HG03097 (cell line): ENCODE measurements at regions not wholly inside any gene's neighbourhood (a gene's known extent, or its start where the extent isn't known, plus 50 kb on each side); places are given as distances from the start of the nearest gene placed in this dataset.

Source experiments
- ATAC-seq: cut with Tn5 transposase; IDR thresholded peaks from one replicate; pipeline ENCODE4 v1.9.1; 2021; ENCODE audit not compliant: unreplicated experiment, low FRiP score

DNA sequence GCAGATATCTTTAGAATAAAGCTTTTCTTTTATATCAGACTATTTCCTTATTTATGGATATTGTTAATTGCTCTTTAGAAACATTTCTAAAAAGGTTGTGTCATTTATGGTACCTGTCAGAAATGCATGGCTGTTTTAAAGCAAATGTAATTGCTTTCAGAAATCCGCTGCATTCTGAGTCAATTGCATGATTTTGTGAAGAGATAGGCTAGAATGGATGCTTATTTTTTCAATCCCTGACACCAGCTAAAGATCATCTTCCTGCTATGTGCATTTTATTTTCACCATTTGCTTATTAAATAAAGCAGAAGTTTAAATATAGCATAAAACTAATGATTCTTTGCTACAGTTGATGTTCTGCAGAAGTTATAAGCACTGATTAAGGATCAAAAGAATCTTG is 170.2 kb upstream of the C9orf72 start:
- ATAC-seq: no peak

DNA sequence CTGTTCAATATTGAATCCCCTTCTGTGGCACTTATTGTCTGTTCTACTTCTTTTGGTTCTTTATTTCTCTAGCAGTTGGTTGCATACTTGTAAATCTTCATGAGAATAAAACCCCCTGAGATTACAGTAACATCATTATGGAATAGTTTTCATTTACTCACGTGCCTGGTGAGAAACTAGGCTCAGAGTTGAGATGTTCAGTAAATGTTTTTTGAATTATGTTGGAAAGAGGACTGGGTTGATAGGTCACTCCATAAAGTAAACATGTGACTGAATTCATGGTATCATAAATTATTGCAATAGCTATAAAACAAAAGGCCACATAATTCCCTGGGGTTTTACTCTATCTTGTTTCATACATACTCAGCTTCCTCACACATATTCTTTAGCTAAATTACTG is 174.2 kb upstream of the C9orf72 start:
- no peak for ATAC-seq

DNA sequence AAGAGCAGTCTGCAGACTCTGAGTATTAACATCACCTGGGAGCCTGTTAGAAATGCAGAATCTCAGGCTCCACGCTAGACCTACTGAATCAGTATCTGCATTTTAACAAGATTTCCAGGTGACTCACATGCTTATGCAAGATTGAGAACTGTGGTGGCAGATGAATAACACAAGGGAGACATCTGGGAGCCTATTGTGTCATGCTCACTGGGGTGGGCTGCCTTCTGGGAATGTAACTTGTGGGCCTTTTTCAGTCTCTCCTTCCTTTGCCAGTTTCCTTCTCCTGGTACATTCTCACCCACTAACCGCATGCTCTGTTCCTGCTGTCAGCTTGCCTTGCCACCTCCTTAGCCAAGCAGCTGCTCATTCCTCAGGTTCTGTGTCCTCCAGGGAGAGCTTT is 176.6 kb upstream of the C9orf72 start:
- no peak for ATAC-seq

DNA sequence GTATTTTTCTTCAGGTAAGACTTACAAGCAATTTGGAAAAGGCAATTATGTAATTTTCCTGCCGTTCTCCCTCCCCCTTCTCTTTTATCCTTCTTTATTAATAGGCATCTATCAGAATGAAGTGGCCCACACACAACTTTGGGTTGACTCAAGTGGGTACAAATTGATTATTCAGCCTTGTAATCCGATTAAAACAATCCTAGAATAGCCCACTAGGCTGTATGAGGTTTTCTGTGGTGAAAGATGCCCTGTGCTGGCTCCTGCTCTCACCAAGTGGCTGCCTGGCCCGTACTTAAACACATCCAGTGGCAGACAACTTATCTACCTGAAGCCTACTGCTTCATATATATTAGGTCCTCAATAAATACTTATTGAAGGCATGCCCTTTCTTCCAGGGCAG is 177.3 kb upstream of the C9orf72 start:
- no peak for ATAC-seq

DNA sequence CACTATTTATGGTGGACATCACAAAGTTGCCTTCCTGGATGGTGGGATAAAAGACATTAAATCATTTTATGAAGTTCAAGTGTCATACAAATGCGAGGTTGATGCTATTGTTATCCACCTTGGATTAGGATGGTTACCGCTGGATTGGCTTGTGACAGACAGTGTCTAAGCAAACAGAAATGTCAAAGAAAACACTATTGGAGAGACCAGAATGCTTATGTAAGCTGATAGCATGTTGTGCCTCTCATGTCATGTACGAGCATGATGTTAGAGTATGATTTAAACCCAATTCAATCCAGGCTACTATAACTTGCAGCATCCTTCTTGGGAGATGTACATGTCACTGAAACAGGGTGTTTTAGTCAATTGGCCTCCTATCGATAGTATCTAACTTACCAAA is 178.8 kb upstream of the C9orf72 start:
- ATAC-seq: no peak

DNA sequence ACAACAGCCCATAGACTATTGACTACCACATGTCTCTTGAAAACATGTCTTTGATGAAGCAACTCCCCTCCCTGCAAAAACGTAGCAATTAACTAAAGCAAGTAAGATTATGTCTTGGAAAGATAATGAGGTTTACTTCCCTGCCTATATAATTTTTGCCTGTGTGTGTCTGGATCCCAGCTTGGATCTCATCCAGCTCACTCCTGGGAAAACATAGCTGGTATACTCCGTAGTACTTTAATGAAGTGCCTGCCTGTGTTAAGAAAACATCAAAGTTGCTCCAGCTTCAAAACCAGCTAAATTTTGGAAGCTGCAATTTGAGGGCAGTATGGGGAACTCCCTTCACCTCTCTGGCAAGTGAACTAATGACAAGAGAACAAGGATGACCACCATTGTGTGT is 182.6 kb upstream of the C9orf72 start:
- no peak for ATAC-seq

DNA sequence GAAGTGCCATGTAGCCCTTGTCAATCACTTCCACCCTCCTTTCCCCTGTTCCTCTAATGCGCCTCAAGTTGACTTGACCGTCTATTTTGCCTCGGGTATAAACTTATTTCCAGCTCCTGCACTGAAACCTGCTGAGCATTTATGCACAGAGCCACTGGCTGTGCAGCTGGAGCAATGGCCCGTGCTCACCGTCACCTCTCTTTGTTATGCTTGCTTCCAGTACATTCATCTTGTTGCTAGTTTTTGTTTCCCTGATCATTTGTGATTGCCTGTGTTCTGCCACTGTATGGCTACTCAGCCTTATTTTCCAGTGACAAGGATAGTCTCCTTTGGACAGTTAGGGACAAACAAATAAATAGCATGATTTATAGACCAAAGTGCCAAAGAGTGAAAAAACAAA is 183.1 kb upstream of the C9orf72 start:
- ATAC-seq: no peak

DNA sequence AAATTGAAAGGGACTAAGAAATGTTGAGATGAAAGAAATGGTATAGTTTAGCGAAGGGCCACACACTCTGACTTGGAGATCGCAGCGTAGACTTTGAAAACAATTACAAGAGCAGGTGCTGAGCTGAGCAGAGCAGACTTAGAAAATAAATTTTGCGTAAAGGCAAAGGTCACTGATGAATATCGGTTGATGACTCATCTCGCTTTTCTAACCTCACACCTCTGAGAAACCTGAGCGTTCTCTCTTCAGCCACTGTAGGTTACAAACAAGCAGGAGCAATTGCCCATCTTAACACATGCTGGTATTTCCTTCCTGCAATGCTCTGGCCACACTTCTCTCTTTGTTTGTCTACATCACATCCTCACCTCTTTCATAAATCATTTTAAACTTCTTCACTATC is 190.6 kb upstream of the C9orf72 start:
- no peak for ATAC-seq

DNA sequence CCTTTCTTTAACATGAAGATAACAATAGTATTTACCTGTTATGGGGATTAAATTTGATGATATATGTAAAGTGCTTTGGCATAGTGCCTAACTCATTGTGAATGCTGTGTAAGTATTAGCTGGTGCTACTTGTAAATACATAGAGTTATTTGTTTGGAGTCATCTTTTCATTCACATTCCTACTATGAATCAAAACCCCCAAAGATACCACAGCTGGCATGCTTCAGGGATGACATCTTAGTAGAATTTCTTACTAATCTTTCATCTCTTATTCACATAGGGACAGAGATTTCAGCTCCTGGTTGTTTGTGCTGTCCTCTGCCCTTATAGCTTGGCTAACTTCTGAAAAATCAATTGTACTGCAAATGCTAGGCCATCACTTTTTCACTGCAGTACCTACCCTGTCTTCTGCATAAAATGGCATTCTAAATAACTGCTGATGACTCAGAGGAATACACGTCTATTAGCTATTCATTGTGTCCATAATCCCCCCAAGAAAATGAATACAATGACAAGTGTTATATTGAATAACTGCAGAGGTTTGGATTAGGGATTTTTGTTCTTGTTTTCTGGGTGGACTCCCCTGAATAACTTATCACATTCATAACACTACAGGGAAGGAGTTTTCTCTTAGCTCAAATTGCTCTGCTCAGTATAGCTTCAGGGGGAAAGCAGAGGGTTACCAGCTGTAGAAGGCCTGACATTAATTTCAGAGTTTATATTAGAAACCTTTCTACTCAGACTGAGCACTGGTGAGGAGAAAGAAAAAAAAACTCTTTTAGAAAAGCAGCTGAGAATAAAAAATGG is 192.2 kb upstream of the C9orf72 start:
- ATAC-seq: no peak

DNA sequence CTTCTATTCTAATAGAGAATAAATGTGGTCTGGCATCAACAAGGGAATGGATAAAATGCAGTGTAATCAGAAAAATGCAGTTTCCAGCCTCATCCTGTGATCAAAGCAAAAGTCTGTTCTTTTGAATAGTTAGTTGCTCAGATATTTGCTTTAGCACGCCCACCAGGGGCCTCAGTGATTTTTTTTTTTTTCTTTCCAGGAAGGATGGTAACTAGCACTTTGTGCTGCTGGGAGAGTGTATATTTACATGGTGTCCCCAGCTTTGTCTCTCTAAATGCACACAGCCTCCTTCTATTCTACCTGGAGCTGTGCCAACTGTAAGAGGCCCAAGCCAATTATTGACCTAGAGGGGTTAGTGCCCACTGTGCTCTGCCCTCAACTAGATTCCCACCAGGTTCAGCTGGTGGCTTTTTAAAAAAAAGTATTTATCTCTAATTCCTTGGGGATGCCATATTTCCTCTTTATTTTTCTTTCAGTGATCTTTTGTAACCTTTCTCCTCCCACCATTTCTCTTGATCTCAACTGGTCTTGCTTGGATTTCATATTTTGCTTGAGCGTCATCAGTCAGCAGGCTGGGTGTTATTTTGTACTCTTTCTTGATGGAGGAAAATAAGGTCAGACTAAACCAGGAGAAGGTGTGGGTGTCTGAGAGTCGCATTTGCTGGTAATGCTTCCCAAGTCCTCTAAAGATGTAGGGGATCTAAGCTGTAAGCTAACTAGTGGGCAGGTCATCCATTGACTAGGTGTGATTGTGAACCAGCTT is 193.0 kb upstream of the C9orf72 start:
- no peak for ATAC-seq

DNA sequence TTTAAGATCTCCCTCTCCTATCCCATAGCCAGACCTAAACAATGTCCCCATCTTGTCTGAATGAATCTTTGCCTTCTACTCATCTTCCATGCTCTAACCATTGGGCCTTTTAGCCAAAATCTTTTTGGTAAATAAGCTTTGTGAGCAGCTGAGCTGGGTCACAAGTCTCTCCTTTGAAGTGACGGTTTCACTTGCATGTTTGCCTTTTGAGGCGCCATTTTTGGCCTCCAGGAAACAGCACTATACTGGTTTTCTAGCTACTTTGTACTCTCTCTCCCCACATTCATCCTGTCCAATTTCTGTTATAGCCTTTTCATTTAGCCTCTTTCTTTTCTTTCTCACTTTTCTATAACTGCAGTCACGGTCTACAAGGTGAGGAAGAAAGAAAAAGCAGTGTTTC is 195.5 kb upstream of the C9orf72 start:
- ATAC-seq: no peak

DNA sequence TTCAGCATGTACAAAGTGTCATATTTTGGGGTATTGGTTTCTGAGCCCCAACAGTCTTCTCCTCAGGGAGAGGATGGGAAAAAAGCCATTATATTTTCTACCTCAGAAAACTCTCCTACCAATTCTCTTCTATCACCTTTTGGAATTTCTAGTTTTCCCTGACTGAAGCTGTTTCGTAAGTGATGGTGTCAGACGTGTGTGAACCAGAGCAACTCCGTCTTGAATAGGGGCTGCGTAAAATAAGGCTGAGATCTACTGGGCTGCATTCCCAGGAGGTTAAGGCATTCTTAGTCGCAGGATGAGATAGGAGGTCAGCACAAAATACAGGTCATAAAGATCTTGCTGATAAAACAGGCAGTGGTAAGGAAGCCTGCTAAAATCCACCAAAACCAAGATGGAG is 197.3 kb upstream of the C9orf72 start:
- no peak for ATAC-seq

DNA sequence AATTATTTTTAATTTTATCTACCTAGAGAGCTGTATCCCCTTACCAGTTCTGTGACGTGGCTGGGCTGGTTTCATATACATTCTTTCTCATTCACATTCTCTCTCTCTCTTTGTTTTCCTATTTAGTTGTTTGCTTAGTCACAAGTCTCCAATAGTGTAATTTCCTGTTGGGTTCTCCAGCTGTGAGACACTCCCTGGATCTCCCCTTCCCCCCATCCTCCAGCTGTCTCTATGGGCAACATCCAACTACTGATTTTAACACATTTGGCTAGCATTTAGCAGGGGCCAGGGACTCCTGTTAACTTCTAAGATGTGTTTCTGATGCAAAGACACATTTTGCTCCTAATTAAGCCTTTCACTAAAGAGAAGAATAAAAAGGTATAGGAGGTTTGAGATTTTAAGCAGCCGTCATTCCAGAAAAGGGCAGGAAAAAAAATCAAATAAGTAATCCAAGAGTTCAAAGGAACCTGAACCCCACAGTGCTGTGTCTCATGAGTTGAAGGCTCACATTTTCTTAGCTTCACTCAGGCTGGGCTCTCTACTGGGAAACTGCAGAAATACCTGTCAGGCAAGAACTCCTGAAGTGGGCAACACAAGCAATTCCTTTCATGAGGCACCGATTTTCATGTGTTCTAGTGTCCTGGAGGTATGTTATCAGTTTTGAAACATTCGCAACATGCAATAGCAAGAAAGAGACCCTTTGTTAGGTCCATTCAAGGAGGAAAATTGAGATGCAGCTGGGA is 198.7 kb upstream of the C9orf72 start:
- ATAC-seq: no peak

DNA sequence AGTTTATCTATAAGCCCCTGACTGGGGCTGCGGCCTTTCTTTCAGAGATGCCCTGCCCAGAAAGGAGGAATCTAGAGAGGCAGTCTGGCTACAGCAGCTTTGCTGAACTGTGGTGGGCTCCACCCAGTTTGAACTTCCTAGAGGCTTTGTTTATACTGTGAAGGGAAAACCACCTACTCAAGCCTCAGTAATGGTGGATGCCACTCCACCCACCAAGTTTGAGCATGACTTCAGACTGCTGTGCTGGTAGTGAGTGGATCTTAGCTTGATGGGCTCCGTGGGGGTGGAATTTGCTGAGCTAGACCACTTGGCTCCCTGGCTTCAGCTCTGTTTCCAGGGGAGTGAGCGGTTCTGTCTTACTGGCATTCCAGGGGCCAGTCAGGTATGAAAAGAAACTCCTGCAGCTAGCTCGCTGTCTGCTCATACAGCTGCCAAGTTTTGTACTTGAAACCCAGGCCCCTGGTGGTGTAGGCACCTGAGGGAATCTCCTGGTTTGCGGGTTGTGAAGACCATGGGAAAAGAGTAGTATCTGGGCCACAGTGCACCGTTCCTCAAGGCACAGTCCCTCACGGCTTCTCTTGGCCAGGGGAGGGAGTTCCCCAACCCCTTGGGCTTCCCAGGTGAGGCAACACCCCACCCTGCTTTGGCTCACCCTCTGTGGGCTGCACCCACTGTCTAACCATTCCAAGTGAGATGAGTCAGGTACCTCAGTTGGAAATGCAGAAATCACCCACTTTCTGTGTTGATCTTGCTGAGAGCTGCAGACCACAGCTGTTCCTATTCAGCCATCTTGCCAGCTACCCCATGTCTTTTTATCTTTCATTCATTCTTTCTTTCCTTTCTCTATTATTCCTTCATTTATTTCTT is 211.8 kb upstream of the C9orf72 start:
- ATAC-seq: peak; percentile 73

DNA sequence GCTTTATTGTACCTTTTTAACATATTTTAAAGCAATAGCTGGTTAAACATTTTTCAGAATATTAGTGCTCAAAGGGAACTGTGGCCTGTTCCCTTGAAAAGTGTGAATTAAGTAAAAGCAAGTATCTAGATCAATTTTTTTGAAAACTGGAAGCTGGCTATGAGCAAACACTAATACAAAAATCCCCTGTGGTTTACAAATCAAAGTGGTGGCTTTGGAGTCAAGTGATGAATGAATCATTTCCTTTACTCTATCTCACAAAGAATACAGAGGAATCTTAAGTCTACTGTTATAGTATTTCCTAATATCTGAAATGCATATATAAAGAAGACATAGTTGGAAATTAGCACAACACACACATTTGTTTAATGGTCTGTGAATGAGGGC is 212.4 kb upstream of the C9orf72 start:
- peak; percentile 80 for ATAC-seq

DNA sequence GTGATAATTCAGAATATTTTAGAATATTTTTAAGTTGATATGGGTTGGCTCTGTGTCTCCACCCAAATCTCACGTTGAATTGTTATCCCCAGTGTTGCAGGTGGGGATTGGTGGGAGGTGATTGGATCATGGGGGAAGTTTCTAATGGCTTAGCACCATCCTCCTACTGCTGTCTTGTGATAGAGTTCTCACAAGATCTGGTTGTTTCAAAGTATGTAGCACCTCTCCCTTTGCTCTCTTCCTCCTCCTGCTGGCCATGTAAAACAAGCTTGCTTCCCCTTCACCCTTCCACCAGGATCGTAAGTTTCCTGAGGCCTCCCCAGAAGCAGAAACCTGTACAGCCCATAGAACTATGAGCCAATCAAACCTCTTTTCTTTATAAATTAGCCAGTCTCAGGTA is 214.6 kb upstream of the C9orf72 start:
- no peak for ATAC-seq

DNA sequence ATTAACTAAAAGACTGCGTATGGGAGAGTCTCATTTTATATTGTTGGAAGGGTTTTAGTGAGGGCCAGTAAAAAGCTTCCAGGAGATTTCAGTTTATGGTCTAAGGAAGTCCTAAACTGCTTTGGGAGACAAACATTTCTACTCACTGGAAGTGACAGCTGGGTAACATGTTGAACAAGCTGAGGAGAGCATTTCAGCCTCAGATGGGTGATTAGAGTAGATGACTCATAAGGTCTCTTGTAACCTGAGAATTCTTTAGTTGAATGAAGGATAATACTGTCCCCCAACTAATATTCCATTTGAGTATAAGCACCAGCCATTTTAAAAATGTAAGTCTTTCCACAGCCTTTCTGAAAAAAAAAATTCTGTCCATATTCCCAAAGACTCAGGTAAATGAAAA is 218.0 kb upstream of the C9orf72 start:
- no peak for ATAC-seq

DNA sequence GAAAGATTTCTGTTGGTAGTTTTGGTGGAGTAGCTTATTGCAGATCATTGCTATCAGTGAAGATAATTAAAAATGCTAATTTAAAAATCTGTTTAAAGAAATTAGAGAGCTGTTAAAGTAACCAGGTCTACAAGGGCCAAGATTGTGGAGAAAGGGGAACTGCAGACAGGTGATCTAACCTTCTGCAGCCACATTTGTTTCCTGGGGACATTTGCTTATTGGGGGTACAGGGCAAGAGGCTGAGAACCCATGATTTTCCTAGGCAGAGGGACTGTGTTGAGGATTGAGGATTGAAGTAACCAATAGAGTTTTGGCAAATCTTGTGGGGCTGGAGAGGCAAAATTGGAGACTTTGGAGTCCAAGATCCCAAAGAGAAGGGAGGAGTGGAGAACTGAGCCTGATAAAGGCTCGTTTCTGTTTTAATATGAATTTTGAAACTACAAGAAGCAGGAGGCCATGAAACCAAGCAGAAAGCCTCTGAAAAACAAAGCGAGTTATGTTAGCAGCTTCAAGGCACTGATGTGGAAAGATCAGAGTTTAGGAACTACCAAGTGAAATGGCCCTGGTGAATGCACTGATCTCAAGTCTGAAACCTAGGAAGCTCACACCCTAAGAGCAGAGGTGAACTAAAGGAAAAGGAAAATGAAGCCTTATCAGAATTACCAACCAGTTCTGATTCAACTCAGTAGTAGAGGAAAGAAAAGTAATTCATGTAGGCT is 219.8 kb upstream of the C9orf72 start:
- ATAC-seq: peak; percentile 71

DNA sequence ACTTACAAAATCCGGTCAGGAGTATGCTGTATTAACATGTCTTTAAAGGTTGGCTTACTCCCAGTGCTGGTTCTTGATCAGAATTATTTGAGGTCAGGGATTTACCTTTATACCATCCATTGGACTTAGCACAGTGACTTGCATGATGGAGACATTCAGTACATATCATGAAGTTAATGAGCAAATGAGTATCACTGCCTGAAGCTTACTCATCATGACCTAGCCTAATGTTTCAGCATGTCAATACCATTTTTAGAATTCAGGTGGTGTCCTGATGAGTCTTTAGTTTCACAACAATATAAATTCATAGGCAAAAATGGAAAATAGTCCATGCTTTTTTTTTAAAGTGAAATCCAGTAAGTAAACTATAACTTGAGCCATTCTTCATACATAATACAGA is 226.0 kb upstream of the C9orf72 start:
- no peak for ATAC-seq

DNA sequence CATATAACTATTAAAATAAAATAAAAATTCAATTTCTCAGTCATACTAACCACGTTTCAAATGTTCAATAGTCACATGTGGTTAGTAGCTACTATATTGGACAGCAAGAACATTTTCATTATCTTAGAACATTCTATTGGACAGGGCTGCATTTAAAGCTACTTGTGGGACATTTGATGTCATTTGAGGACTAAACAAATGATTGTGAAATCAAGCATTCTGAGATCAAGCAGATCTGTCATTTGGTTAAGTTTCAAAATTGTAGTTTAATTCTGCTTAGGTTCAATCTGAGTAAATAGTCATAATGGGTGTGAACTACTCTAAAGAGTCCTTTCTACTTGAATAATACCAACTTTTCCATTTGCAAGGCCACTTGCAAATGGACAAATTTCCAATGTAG is 226.9 kb upstream of the C9orf72 start:
- no peak for ATAC-seq
